ENCODE measurements at regions not wholly inside any gene's neighbourhood (a gene's known extent, or its start where the extent isn't known, plus 50 kb on each side); places are given as distances from the start of the nearest gene placed in this dataset.

GRCh38 chr13:29923554-29924481, 73.4 kb upstream of the UBL3 start:
- ATAC-seq (peak; percentile 78 to 91), DNase-seq (peak; percentile 83)
- intact Hi-C loops (cut with DNase I) = loop anchor here in 1 of 2 donors (10.0 kb wide), 1 partner anchor 159 kb away; no protein-coding TSS in a partner anchor

DNA sequence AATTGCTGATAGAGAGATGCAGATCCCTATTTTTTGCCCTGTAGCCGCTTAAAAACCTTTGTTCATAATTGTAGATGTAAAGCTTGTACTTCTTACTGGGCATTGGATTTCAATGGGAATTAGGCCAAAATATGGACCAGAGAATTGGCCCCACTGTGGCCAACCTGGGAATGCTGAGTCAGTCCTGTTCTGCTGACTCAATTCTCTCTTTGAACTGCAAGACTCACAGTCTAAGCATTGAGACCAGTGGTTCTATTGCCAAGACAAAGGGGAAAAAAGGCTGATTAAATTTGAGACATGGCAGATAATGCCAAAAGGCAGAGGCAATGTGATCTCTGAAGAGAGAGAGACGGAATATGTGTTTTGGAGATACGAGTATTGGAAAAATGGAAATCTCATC, 72.5 kb upstream of the UBL3 start:
- DNase-seq (no peak), ATAC-seq (peak in 1 of 2 donors; percentile 4)
- intact Hi-C loops (cut with DNase I) = loop anchor here in 1 of 2 donors (10.0 kb wide), 1 partner anchor 158 kb away; no protein-coding TSS in a partner anchor

DNA sequence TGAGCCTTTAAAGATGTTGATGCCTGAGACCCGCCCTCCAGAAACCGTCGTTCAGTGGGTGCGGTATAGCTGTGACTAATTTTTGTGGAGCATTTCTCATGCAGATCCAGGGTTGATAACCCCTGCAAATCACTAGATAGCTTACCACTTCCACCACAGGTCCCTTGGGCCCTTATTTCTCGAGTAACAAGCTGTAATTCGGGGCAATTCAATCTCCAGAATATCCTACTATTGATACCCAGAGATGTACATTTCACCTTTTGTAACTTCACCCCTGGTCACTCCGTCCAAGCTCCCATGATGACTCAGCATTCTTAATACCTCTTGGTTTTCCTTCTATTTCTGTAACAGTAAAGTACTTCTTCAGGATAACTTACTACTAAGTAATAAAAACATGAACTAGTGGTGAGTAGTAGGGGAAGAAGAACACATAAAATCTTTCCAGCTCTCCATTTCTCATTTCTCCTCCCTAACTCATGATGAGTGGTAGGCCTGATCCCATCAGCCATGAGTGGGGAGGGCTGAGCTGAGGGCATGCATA, 71.9 kb upstream of the UBL3 start:
- intact Hi-C loops (cut with DNase I) = loop anchor here in 1 of 2 donors (10.0 kb wide), 1 partner anchor 158 kb away; no protein-coding TSS in a partner anchor
- no peak for DNase-seq
- no peak for ATAC-seq

- no peak for ATAC-seq
- DNase-seq = no peak
- intact Hi-C loops (cut with DNase I) = loop anchor here in 1 of 2 donors (10.0 kb wide), 1 partner anchor 157 kb away; no protein-coding TSS in a partner anchor
Measured at GRCh38 chr13:29921542-29921941, 71.1 kb upstream of the UBL3 start.

- ATAC-seq (no peak), DNase-seq (no peak)
- intact Hi-C loops (cut with DNase I) = loop anchor here in 1 of 2 donors (10.0 kb wide), 1 partner anchor 155 kb away; no protein-coding TSS in a partner anchor
Measured at GRCh38 chr13:29920025-29920643, 69.7 kb upstream of the UBL3 start.

GRCh38 chr13:29918845-29919244, 68.4 kb upstream of the UBL3 start:
- DNase-seq = no peak

DNA sequence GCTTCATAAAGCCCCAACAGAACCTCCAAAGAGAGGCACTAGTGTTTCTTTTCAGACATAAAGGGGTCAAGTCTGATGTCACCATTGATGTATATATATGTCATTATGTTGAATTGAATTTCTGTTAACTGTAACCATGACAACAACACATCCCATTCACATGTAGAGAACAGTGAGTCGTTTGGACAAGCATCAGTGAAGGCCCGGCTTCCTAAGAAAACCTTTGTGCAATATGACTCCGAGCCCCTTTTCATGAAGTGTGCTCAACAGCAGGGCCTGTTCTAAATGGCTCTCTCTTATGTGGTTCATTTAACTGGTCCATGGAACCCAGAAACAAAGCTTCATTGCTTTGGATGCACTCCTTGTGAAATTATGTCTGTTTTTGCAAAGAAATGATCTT, 67.2 kb upstream of the UBL3 start:
- ATAC-seq (no peak), DNase-seq (no peak)
- intact Hi-C loops (cut with DNase I) = no loop called here

More at GRCh38 chr13:29918845-29919244, 68.4 kb upstream of the UBL3 start:
- intact Hi-C loops (cut with DNase I) = no loop called here
- ATAC-seq = no peak

DNA sequence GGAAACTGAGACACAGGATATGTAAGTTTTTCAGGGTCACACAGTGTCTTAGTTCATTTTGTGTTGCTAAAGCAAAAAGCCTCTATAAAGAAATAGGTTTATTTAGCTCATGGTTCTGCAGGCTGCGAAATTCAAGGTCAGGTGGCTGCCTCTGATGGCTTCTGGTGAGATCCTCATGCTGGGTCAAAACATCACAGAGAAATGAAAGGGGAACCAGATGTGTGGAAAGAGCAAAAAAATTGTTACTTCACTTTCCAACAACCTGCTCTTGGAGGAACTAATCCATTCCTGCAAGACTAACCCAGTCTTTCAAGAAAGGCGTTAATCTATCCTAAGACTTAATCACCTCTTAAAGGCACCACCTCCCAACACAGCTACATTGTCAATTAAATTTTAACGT, 64.2 kb upstream of the UBL3 start:
- intact Hi-C loops (cut with DNase I) = no loop called here
- ATAC-seq (no peak), DNase-seq (no peak)

DNA sequence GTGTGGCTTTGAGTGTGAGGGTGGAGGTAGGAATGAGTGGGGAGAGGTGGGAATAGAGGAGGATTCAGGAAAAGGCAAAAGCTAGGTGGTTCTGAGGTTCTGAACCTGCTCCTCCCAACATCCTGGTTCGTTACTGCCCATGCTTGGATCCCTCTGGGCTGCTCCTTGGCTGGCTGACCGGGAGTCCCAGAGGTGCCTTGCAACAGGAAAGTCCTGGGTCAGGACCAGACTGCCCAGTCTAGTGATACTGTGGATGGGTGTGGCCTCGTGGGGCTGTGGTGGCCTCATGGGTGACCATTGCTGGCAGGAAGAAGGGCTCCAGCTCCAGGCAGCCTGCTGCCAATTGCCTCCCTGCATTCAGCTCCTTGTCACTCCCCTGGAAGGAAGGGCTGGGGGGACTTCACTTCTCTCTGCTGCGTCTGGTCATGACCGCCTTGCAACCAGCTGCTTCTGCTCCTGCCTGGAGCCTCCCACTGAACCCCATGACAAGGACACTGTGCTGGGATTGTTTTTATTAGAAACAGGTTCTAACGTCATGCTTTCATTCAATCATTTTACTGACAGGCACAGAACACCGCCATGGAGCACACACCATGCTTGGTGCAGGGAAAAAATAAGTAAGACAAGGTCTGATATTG, 61.5 kb upstream of the UBL3 start:
- intact Hi-C loops (cut with DNase I) = no loop called here
- ATAC-seq (peak in 1 of 2 donors; percentile 44), DNase-seq (no peak)

DNA sequence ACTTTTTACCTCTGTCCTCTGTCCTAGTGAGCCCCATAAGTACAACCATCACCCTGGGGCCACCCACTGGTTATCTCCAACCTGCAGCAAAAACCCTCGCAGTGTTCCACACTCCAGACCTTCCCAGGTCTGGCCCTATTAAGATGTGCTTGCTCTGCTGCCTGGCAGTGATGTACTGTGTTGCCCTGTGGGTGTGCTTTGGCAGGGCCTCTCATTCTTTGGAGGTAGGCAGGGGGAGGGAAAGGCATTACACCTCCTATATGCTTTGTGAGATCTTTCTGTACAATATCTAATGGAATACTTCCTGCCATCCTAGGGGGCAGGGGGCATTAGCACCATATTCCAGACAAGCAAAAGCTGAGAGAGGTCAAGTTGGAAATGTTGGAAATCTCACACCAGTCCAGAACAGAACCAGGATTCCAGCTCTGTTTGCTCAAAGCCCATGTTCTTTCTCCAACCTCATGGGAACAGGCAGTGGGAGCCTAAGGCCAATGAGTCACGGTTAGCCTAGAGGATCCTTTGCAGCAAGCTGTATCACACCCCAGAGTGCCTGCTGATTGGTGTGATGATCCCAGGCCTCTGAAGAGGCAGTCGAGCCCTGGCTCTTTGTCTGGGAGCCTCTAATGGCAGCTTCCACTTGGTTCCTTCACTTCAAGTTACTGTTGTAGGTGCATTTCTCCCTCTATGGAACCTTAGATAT, 59.7 kb upstream of the UBL3 start:
- no peak for DNase-seq
- intact Hi-C loops (cut with DNase I) = no loop called here
- peak in 1 of 2 donors; percentile 74 for ATAC-seq

DNA sequence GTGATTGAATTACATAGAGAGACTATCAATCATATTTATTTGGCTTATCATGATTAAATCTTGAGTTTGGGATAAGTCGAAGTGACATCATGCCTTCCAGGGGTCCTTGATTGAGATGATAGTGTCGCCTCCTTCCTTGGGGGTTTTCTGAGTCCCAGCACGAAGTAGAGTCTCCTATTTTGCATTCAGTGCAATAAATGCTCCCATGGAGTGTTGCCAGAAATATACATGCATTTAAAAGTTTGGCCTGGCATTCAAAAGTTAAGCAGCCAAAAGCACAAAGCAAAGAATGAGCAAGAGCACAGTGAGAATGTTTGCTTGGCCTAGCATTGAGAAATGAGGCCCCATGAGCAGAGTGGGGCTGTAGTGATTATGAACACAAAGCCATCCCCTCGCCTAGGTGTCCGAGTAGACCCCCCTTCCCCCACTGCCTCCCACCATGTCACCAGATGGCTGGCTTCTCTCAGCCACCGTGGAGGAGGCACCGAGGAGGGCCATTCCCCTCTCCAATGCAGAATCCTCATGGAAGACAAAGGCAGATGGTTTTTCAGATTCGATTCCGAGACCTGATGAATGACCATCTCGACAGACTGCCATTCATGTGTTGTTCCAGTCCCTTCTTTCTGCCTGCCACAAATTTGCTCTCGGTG, 58.8 kb upstream of the UBL3 start:
- ATAC-seq = no peak
- intact Hi-C loops (cut with DNase I) = no loop called here
- DNase-seq = no peak

- peak in 1 of 2 donors; percentile 47 for ATAC-seq
- no peak for DNase-seq
- intact Hi-C loops (cut with DNase I) = no loop called here
Measured at GRCh38 chr13:29908416-29909080, 58.1 kb upstream of the UBL3 start.

DNA sequence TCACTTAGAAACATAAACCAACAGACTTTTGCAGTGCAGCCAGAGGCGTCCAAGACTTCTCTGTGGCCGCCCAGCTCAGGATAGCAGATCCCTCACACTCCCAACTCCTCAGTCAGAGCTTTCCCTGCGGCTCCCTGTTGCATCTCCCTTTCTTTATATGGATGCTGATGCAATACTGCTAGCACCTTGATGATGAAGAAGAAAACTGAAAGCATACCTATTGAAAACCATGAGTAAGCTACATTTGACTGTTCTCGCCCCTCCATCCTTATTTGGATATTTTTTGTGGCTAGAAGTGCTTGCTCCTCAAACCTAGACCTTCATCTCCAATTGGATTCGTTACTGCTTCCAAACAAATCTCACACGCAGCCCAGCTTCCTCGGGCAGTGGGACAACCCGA, 57.3 kb upstream of the UBL3 start:
- ATAC-seq = no peak
- DNase-seq = no peak
- intact Hi-C loops (cut with DNase I) = no loop called here

DNA sequence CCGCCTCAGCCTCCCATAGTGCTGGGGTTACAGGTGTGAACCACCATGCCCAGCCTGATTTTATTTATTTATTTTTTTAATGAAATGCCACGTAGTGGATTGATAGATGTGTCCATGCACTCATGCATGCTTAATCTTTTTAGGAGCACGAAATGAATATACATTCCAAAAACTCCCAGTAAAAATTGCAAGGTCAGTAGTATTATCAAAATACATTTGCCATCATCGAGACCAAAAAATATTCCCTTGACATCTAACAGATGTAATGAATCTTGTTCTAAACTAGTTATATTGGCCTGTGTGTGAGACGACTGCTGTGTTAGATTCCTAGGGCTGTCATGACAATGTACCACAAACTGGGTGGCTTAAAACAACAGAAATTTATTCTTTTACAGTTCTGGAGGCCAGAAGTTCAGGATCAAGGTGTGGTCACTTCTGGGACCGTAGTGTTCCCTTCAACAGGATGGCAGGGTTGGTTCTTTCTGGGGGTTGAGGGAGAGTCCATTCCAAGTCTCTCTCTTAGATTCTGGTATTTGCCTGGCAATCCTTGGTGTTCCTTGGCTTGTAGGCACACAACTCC, 56.1 kb upstream of the UBL3 start:
- ATAC-seq (no peak), DNase-seq (no peak)
- intact Hi-C loops (cut with DNase I) = no loop called here

- intact Hi-C loops (cut with DNase I) = no loop called here
- no peak for DNase-seq
- ATAC-seq = peak in 1 of 2 donors; percentile 74
Measured at GRCh38 chr13:29905845-29906244, 55.4 kb upstream of the UBL3 start.

DNA sequence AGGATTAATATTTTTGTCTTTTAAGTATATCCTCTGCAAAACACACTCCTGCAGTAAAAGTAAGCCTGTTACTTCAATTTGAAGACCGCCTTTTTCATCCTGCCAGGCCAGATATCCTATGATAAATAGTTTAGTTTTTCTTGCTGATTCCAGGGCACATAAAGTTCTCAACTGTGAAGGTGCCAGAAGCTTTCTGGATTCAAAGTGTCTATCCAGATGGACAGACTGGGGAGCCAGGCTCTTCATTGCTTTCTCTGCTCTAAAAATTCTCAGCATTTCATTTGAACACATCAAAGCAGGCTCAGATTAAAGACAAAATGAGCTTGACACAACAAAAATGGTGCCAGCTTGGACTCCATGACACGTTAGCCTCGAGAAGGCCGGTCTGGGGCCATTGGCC, 53.6 kb upstream of the UBL3 start:
- DNase-seq (no peak), ATAC-seq (no peak)
- intact Hi-C loops (cut with DNase I) = no loop called here

GRCh38 chr13:29903543-29903942, 53.1 kb upstream of the UBL3 start:
- intact Hi-C loops (cut with DNase I) = no loop called here
- DNase-seq (no peak), ATAC-seq (no peak)

All from left cardiac atrium (tissue), 4 donors.